ENCODE measurements at regions not wholly inside any gene's neighbourhood (a gene's known extent, or its start where the extent isn't known, plus 50 kb on each side); places are given as distances from the start of the nearest gene placed in this dataset.

DNA sequence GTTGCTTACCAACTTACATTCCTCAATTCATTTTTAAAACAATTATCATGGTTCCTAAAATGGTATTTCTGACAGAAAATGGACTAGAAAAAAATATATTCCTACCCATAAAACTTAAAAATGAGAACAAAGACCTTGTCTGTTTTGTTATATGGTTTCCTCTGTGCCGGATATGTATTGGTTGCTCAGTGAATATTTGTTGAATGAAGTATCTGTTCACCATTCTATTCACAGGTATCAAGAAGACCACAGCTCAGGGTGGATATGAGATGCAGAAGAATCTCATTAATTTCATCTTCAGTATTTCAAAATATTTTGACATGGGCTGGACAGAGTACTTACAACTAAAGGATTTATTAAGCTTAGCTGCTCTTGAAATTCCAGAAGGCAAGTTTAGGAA, 58.1 kb downstream of the TUSC7 start:
- Mint-ChIP-seq H3K27ac (no peak overlapping the region), H3K4me1 (peaks cover 0 to 2% (median 2%) of the 10 kb centered on the region in 3 donors), H3K36me3 (no peaks in the 10 kb centered on the region), H3K27me3 (no peaks in the 10 kb centered on the region), H3K4me3 (no peak overlapping the region), H3K9me3 (no peaks in the 10 kb centered on the region)

DNA sequence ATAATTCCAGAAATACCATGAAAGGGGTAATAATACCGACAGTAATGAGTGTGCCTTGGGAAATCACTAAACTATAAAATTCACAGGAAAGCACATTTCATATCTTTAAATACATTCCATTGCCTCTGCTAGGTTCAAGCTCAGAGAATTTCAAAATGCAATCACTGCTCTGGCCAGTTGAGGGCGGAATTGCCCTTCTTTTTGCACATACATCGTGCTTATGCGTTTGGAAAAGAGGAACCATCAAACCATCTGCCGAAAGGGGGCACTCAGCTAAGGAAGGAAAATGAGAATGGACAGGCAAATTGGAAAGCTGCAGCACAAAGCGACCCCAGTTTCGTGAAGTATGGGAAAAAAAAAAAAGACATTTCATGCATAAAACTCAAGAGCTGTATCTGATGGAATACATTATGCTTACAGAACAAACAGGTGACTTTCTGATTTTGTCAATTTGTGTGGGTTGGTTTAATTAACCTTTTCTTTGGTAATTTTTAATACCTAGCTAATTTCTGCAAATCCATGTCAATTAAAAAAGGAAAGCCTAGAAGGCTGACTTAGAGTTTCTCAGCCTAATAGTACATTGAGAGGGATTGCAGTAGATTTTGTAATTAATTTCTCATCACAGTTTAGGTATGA, 61.4 kb downstream of the TUSC7 start:
- no peak overlapping the region for H3K4me3 Mint-ChIP-seq
- H3K27ac Mint-ChIP-seq: no peak overlapping the region
- H3K9me3 Mint-ChIP-seq: no peaks in the 10 kb centered on the region
- no peaks in the 10 kb centered on the region for H3K27me3 Mint-ChIP-seq
- H3K4me1 Mint-ChIP-seq: peaks cover 0 to 2% (median 2%) of the 10 kb centered on the region in 3 donors
- H3K36me3 Mint-ChIP-seq: no peaks in the 10 kb centered on the region

DNA sequence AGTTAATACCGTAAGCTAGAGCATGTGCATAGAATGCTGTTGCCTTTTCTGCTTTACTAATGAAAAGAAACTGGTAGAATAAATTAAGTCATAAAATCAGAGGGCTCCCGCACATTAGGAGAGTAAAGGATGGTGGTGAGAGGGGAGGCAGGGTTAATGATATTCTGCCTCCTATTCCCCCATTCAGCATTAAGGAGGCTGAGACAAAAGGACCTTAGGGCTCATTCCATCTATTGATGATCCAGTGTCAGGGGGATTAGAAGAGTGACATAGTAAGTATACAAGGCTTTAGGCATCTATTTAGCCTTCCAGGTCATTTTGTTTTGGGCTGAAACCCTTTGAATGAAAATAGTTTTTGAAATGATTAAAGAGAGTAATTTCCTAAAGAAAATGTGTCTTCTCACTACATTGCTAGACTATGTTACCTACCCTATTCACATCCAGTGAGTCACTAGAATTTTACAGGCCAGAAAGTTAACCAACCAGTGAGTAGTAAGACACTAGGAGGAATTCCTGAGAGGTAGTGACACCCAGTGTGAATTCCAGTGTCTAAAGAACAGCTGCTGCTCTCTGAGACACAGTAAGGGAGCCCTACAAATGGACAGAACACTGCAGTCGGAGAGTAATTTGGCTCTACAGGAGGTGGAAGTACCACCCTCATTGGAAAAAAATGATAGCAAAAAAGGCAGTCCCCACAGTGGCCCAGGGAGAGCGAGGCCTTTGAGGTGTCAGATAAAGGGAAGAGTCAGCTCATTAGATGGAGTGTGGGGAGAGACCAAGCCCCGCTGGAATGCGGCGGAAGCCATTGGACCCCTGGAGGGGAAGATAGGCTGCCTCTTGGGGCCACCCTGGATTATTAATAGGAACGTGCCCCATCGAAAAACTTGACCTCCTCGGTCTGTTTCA, 67.6 kb downstream of the TUSC7 start:
- H3K36me3 Mint-ChIP-seq: no peaks in the 10 kb centered on the region
- H3K27ac Mint-ChIP-seq: no peak overlapping the region
- no peak overlapping the region for H3K4me3 Mint-ChIP-seq
- no peaks in the 10 kb centered on the region for H3K4me1 Mint-ChIP-seq
- no peaks in the 10 kb centered on the region for H3K27me3 Mint-ChIP-seq
- no peaks in the 10 kb centered on the region for H3K9me3 Mint-ChIP-seq

DNA sequence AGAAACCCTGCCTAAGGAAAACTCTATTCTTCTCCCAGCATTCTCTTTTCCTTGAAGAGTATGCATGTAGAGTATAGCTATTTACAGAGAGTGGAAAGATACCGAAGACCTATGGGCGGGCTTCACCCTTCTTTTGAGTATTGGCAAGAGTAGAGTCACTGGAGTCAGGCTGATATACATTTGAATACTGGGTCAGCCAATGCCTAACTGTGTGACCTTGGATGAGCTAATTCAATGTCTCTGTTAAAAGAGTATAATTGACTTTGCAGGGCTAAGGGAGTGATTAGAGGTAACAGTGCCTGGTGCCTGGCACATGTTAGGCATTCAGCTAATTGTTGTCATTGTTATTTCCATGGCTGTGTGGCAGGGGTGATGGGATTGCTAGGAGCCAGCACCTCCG, 75.6 kb downstream of the TUSC7 start:
- Mint-ChIP-seq H3K9me3 (no peaks in the 10 kb centered on the region), H3K36me3 (no peaks in the 10 kb centered on the region), H3K27me3 (peaks cover 6% of the 10 kb centered on the region), H3K27ac (no peak overlapping the region), H3K4me3 (no peak overlapping the region), H3K4me1 (peaks cover 0 to 1% (median 0%) of the 10 kb centered on the region in 3 donors)

DNA sequence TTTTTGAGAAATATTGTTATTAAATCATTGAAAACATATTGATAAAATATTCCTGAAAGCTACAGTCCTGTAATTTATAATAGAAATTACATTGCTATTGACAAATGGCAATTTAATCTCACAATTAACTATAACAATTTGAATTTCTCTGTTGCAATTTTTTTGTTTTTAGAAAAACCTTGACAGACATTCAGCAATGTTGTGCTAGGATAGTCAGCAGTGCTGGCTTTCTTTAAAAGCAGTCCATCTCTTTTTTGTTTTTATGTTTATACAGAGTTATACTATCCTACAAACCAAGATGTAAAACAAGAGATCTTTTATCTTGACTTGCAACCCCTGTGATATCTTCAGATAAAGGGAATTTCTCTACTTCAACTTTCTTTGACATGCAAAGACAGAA, 93.1 kb downstream of the TUSC7 start:
- Mint-ChIP-seq H3K4me1 (peaks cover 0 to 4% (median 0%) of the 10 kb centered on the region in 3 donors), H3K27me3 (no peaks in the 10 kb centered on the region), H3K4me3 (no peak overlapping the region), H3K27ac (no peak overlapping the region), H3K9me3 (peaks cover 2 to 5% (median 2%) of the 10 kb centered on the region in 3 donors), H3K36me3 (no peaks in the 10 kb centered on the region)

DNA sequence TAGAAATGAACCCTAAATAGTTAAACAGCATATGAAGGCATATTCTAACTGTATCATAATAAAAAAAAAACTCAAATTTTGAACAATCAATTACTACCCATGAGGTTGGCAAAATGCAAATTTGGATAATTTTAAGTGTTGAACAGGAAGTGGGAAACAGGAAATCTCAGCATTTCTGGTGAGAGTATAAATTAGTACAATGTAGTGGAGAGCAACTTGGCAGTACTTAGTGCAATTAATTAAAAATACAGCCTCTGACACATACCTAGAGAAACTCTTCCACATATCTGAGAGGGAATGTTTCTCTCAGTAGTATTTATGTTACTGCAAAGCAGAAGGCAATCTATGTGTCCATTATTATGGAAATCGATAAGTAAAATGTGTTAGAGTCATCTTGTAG, 96.8 kb downstream of the TUSC7 start:
- H3K9me3 Mint-ChIP-seq: peaks cover 0 to 13% (median 2%) of the 10 kb centered on the region in 3 donors
- peaks cover 0 to 4% (median 3%) of the 10 kb centered on the region in 3 donors for H3K4me1 Mint-ChIP-seq
- no peak overlapping the region for H3K4me3 Mint-ChIP-seq
- no peaks in the 10 kb centered on the region for H3K27me3 Mint-ChIP-seq
- no peak overlapping the region for H3K27ac Mint-ChIP-seq
- no peaks in the 10 kb centered on the region for H3K36me3 Mint-ChIP-seq

DNA sequence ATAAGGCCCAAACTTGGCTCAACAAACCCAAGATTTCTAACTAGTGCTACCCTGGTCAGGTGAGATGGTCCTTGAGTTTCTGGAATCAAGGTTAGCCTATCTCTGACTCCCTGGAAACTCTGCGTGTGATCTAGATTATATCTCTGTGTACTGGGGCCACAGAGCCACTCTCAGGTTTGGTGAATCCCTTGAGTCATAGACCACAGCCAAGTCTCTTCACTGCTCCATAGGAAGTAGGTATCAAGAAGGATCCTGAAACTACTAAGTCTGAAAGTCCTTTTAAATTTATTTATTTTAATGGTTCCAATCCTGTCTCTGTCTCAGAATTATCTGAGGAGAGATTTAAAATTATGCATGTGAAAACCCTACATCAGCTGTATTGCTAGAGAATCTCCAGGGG, 99.1 kb downstream of the TUSC7 start:
- no peak overlapping the region for H3K4me3 Mint-ChIP-seq
- no peaks in the 10 kb centered on the region for H3K27me3 Mint-ChIP-seq
- peaks cover 0 to 13% (median 0%) of the 10 kb centered on the region in 3 donors for H3K9me3 Mint-ChIP-seq
- H3K27ac Mint-ChIP-seq: no peak overlapping the region
- peaks cover 0 to 4% (median 3%) of the 10 kb centered on the region in 3 donors for H3K4me1 Mint-ChIP-seq
- no peaks in the 10 kb centered on the region for H3K36me3 Mint-ChIP-seq

DNA sequence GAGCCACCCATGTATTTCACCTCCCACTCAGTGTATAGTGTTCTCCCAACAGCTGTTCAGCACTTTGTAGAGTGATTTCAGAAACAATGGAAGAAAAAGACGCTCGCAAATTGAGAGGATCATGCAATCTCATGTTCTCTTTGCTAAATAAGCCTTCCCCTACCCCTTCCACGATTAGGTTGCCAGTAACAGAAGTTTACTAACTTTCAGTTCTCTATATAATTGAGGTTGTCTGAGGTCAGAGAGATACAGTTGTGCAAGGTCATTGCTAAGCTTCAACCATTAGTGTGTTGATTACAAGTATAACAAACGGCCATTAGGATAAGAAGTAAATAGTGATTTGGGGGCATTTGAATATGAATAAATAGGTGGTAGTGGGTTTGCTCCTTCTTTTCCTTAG, 99.6 kb downstream of the TUSC7 start:
- Mint-ChIP-seq H3K27ac (no peak overlapping the region), H3K36me3 (no peaks in the 10 kb centered on the region), H3K27me3 (no peaks in the 10 kb centered on the region), H3K4me1 (peaks cover 0 to 4% (median 3%) of the 10 kb centered on the region in 3 donors), H3K4me3 (no peak overlapping the region), H3K9me3 (peaks cover 0 to 13% (median 0%) of the 10 kb centered on the region in 3 donors)

DNA sequence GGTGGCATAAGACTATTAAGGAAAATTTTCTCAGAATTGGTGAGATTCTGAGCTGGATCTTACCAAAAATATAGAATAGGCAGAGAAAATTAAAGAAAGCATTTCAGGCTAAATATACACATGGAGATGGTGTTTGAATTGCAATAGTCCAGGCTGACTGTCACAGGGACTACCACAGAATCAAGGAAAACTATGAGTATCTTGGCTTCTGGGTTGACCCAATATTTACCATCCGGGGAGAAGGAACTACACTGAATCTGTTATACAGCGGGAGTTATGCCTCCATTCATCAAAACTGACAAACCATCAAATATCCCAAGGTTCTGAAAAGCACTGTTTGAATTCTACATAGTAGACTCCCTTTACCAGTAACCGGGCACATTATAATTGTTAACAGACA, 102.2 kb downstream of the TUSC7 start:
- Mint-ChIP-seq H3K27ac (no peak overlapping the region), H3K9me3 (peaks cover 0 to 11% (median 0%) of the 10 kb centered on the region in 3 donors), H3K4me1 (peaks cover 0 to 3% (median 0%) of the 10 kb centered on the region in 3 donors), H3K4me3 (no peak overlapping the region), H3K36me3 (no peaks in the 10 kb centered on the region), H3K27me3 (peaks cover 3% of the 10 kb centered on the region)

DNA sequence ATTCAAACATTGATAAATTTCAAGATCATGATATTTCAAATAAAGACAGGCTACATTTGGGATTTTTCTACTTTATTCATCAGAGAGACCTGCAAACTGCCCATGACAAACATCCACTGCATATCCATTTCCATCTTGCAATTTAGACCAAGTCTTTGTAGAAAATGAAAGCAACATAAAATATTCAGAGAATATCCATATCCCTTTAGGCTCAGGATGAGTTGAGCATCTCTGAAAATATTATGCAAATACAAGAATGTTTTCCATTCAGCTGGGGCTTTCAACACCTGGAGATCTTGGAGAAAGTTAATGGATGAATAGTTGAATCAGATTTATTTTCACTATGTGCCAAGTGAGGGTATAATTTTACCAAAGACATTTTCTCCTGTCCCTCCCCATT, 103.4 kb downstream of the TUSC7 start:
- Mint-ChIP-seq H3K9me3 (peaks cover 0 to 8% (median 0%) of the 10 kb centered on the region in 3 donors), H3K27ac (no peak overlapping the region), H3K4me1 (peaks cover 0 to 3% (median 0%) of the 10 kb centered on the region in 3 donors), H3K36me3 (no peaks in the 10 kb centered on the region), H3K4me3 (no peak overlapping the region), H3K27me3 (peaks cover 3% of the 10 kb centered on the region)

DNA sequence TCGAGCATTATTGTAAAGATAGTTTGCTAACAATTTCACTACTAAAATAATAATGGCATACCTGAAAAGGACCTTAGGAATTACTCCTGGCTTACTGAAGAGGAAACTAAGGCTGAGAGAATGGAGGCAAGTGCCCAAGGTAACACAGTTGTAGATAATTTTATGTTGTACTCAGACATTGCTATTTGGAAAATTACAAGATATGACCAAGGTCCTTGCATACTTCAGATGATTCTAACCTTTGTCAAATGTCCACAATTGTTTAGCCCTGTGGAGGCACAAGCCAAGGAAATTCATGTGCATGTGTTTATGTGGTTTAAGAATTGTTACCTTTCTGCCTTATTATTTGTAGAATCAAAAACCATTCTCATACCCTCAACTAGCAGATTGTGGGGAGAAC, 105.7 kb downstream of the TUSC7 start:
- Mint-ChIP-seq H3K27ac (no peak overlapping the region), H3K36me3 (no peaks in the 10 kb centered on the region), H3K4me1 (no peaks in the 10 kb centered on the region), H3K27me3 (peaks cover 3% of the 10 kb centered on the region), H3K4me3 (no peak overlapping the region), H3K9me3 (peaks cover 0 to 4% (median 0%) of the 10 kb centered on the region in 3 donors)

DNA sequence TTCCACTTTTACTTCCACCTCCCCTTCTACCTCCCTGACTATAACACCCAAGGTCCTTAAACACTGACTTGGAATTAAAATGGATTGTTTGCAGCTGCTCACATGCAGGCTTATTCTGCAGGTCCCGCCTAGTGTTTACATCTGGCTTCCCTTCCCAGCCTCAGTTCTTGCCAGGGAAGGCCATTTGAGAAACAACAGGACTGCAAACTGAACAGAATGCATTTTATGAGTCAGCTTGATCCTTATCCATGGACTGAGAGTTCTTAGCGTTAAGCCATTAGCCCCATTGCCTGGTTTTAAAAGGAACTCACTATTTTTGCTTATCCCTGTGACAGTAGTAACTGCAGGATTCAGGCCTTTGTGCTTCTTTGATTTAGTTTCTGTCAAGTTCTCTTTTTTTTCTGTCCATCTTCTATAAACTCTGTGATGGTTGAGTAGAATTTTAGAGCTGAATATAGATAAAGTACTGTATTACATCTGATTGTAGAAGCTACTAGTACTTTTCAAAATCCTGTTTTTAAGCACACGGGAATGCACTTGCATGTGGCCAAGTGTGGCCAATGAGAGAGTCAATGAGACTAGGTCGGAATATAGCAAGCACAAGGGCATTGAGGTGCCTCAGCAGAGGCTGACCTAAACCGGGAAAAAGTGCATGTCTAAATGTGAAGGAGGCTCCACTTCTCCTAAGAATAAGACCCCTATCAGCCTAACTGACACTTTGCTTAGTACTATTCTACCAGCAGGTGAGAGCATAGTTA, 106.4 kb downstream of the TUSC7 start:
- H3K36me3 Mint-ChIP-seq: no peaks in the 10 kb centered on the region
- H3K4me1 Mint-ChIP-seq: no peaks in the 10 kb centered on the region
- peaks cover 3% of the 10 kb centered on the region for H3K27me3 Mint-ChIP-seq
- H3K9me3 Mint-ChIP-seq: no peaks in the 10 kb centered on the region
- H3K4me3 Mint-ChIP-seq: no peak overlapping the region
- H3K27ac Mint-ChIP-seq: peak overlapping the region in 1 of 3 donors; percentile 28

DNA sequence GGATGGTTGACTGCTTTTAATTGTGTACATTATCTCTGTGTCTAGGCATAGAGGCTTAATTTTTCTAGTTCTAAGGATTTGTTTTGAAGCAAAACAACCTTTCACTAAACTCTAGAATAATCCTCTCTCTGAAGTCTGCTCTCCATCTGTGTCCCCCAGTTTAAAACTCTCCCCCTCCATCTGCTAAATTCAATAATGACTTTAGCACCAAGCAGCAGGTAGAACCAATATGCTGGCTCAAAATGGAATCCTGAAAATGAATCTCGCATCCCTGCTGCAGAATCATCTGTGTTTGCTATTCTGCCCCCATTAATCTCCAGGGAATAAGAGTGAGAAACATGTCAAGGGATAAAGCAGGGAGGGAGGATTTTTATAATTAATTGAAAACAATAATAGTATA, 111.8 kb downstream of the TUSC7 start:
- H3K4me1 Mint-ChIP-seq: no peaks in the 10 kb centered on the region
- H3K27ac Mint-ChIP-seq: no peak overlapping the region
- no peaks in the 10 kb centered on the region for H3K9me3 Mint-ChIP-seq
- no peaks in the 10 kb centered on the region for H3K27me3 Mint-ChIP-seq
- no peak overlapping the region for H3K4me3 Mint-ChIP-seq
- no peaks in the 10 kb centered on the region for H3K36me3 Mint-ChIP-seq

DNA sequence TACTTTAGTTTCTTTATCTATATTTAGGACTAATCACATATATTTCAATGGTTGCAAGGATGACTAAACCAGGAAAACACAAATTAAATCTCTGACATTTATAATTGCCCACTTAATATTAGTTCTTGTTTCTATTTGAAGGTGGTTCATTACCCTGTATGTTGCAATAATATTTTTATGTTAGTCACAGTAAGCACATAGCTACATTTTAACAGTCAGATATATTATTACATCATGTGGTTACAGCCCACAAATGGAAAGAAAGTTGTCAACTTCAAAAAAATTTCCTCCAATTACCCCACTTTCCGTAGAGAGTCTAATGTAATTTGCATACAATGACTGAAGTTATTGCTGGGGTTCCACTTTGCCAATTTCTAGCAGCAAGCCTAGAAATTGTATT, 114.6 kb downstream of the TUSC7 start:
- Mint-ChIP-seq H3K27ac (no peak overlapping the region), H3K9me3 (no peaks in the 10 kb centered on the region), H3K4me3 (no peak overlapping the region), H3K36me3 (no peaks in the 10 kb centered on the region), H3K4me1 (no peaks in the 10 kb centered on the region), H3K27me3 (no peaks in the 10 kb centered on the region)

DNA sequence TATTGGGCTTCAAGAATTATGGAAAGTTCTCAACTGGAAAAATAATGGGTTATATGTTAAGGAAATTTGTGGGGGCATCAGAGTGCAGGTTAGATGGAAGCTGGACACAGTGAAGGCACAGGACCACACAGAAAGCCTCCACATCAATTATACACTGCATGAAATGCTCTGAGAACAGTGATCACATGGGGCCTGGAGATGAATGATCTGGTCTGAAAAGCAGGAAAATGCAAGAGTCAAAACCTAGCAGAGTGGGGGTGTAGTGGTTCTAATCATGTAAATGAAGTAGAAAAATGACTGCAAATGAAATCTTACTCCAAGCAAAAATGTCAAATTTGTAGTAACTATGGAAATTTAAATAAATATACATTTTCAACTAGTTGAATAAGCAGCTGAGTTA, 123.6 kb downstream of the TUSC7 start:
- Mint-ChIP-seq H3K27me3 (no peaks in the 10 kb centered on the region), H3K27ac (no peak overlapping the region), H3K36me3 (no peaks in the 10 kb centered on the region), H3K9me3 (no peaks in the 10 kb centered on the region), H3K4me3 (no peak overlapping the region), H3K4me1 (no peaks in the 10 kb centered on the region)

Measured in IgD-negative memory B cell (primary cell).